ENCODE measurements at regions not wholly inside any gene's neighbourhood (a gene's known extent, or its start where the extent isn't known, plus 50 kb on each side); places are given as distances from the start of the nearest gene placed in this dataset.

GRCh38 chr1:112778137-112778536 is 63.0 kb upstream of the PPM1J start:
- Histone ChIP-seq H3K4me3 (ENCODE audit: low read length in 2 of 2) (no peak overlapping the region), H3K27ac (ENCODE audit: low read length) (no peak overlapping the region), H3K27me3 (ENCODE audit: control insufficient read depth in 1 of 2, insufficient read depth in 2 of 2, low read length in 2 of 2) (no peaks in the 10 kb centered on the region), H3K36me3 (ENCODE audit: control insufficient read depth in 2 of 2, insufficient read depth in 2 of 2, low read length in 2 of 2) (no peaks in the 10 kb centered on the region), H3K4me1 (ENCODE audit: control insufficient read depth, insufficient read depth, low read length) (no peaks in the 10 kb centered on the region), H3K9me3 (ENCODE audit: control insufficient read depth in 2 of 2, low read length in 2 of 2) (no peaks in the 10 kb centered on the region), H3K9ac (ENCODE audit: low read length in 2 of 2) (no peak overlapping the region)

GRCh38 chr1:112776688-112777087 is 61.6 kb upstream of the PPM1J start:
- Histone ChIP-seq H3K9me3 (ENCODE audit: control insufficient read depth in 2 of 2, low read length in 2 of 2) (no peaks in the 10 kb centered on the region), H3K27ac (ENCODE audit: low read length) (no peak overlapping the region), H3K36me3 (ENCODE audit: control insufficient read depth in 2 of 2, insufficient read depth in 2 of 2, low read length in 2 of 2) (no peaks in the 10 kb centered on the region), H3K4me3 (ENCODE audit: low read length in 2 of 2) (no peak overlapping the region), H3K27me3 (ENCODE audit: control insufficient read depth in 1 of 2, insufficient read depth in 2 of 2, low read length in 2 of 2) (no peaks in the 10 kb centered on the region), H3K4me1 (ENCODE audit: control insufficient read depth, insufficient read depth, low read length) (no peaks in the 10 kb centered on the region), H3K9ac (ENCODE audit: low read length in 2 of 2) (no peak overlapping the region)

- Histone ChIP-seq H3K27ac (ENCODE audit: low read length) (no peak overlapping the region), H3K4me1 (ENCODE audit: control insufficient read depth, insufficient read depth, low read length) (no peaks in the 10 kb centered on the region), H3K9me3 (ENCODE audit: control insufficient read depth in 2 of 2, low read length in 2 of 2) (no peaks in the 10 kb centered on the region), H3K27me3 (ENCODE audit: control insufficient read depth in 1 of 2, insufficient read depth in 2 of 2, low read length in 2 of 2) (peaks cover 0 to 3% of the 10 kb centered on the region in 2 donors), H3K4me3 (ENCODE audit: low read length in 2 of 2) (no peak overlapping the region), H3K9ac (ENCODE audit: low read length in 2 of 2) (no peak overlapping the region), H3K36me3 (ENCODE audit: control insufficient read depth in 2 of 2, insufficient read depth in 2 of 2, low read length in 2 of 2) (no peaks in the 10 kb centered on the region)
These were observed 57.6 kb upstream of the PPM1J start for GRCh38 chr1:112772781-112773180.

- H3K36me3 ChIP-seq (ENCODE audit: control insufficient read depth in 2 of 2, insufficient read depth in 2 of 2, low read length in 2 of 2) = no peaks in the 10 kb centered on the region
- H3K4me1 ChIP-seq (ENCODE audit: control insufficient read depth, insufficient read depth, low read length) = no peaks in the 10 kb centered on the region
- no peaks in the 10 kb centered on the region for H3K9me3 ChIP-seq (ENCODE audit: control insufficient read depth in 2 of 2, low read length in 2 of 2)
- H3K27ac ChIP-seq (ENCODE audit: low read length) = no peak overlapping the region
- no peak overlapping the region for H3K4me3 ChIP-seq (ENCODE audit: low read length in 2 of 2)
- no peak overlapping the region for H3K9ac ChIP-seq (ENCODE audit: low read length in 2 of 2)
- H3K27me3 ChIP-seq (ENCODE audit: control insufficient read depth in 1 of 2, insufficient read depth in 2 of 2, low read length in 2 of 2) = peaks cover 0 to 3% of the 10 kb centered on the region in 2 donors
These were observed 55.6 kb upstream of the PPM1J start for GRCh38 chr1:112770724-112771123.

- H3K27me3 ChIP-seq (ENCODE audit: control insufficient read depth in 1 of 2, insufficient read depth in 2 of 2, low read length in 2 of 2) = peaks cover 0 to 3% of the 10 kb centered on the region in 2 donors
- no peaks in the 10 kb centered on the region for H3K36me3 ChIP-seq (ENCODE audit: control insufficient read depth in 2 of 2, insufficient read depth in 2 of 2, low read length in 2 of 2)
- H3K4me1 ChIP-seq (ENCODE audit: control insufficient read depth, insufficient read depth, low read length) = no peaks in the 10 kb centered on the region
- H3K9ac ChIP-seq (ENCODE audit: low read length in 2 of 2) = no peak overlapping the region
- no peak overlapping the region for H3K27ac ChIP-seq (ENCODE audit: low read length)
- H3K4me3 ChIP-seq (ENCODE audit: low read length in 2 of 2) = no peak overlapping the region
- no peaks in the 10 kb centered on the region for H3K9me3 ChIP-seq (ENCODE audit: control insufficient read depth in 2 of 2, low read length in 2 of 2)
These were observed 54.5 kb upstream of the PPM1J start for GRCh38 chr1:112769611-112770010.

GRCh38 chr1:112767646-112768045 is 52.5 kb upstream of the PPM1J start:
- Histone ChIP-seq H3K27me3 (ENCODE audit: control insufficient read depth in 1 of 2, insufficient read depth in 2 of 2, low read length in 2 of 2) (peaks cover 0 to 3% of the 10 kb centered on the region in 2 donors), H3K4me3 (ENCODE audit: low read length in 2 of 2) (no peak overlapping the region), H3K27ac (ENCODE audit: low read length) (no peak overlapping the region), H3K36me3 (ENCODE audit: control insufficient read depth in 2 of 2, insufficient read depth in 2 of 2, low read length in 2 of 2) (no peaks in the 10 kb centered on the region), H3K9ac (ENCODE audit: low read length in 2 of 2) (no peak overlapping the region), H3K9me3 (ENCODE audit: control insufficient read depth in 2 of 2, low read length in 2 of 2) (no peaks in the 10 kb centered on the region), H3K4me1 (ENCODE audit: control insufficient read depth, insufficient read depth, low read length) (no peaks in the 10 kb centered on the region)

Data from stomach smooth muscle (tissue), 2 donors.